Fibroblast of skin of back (primary cell): ENCODE measurements at regions not wholly inside any gene's neighbourhood (a gene's known extent, or its start where the extent isn't known, plus 50 kb on each side); places are given as distances from the start of the nearest gene placed in this dataset.
"Not testable (repeated sequence)": the region's sequence is repeated elsewhere in the genome, so short reads cannot be mapped to it uniquely, and the experiment has no call there.

Experiments used
- DNase-seq: peaks from one replicate; pipeline ENCODE4 v3.0.0-alpha.2; 2013

GRCh38 chr5:124617787-124618186 is 128.7 kb downstream of the ZNF608 start:
- DNase-seq: no peak

- no peak for DNase-seq
Measured at GRCh38 chr5:124614836-124615385, 131.5 kb downstream of the ZNF608 start.

GRCh38 chr5:124614105-124614504 is 132.3 kb downstream of the ZNF608 start:
- peak; percentile 56 for DNase-seq

- no peak for DNase-seq
Measured at GRCh38 chr5:124613273-124613953, 133.0 kb downstream of the ZNF608 start.

GRCh38 chr5:124612023-124612422 is 134.4 kb downstream of the ZNF608 start:
- no peak for DNase-seq

GRCh38 chr5:124611262-124611661 is 135.2 kb downstream of the ZNF608 start:
- not testable (repeated sequence) for DNase-seq

GRCh38 chr5:124609685-124610084 is 136.8 kb downstream of the ZNF608 start:
- not testable (repeated sequence) for DNase-seq

GRCh38 chr5:124606543-124606942 is 139.9 kb downstream of the ZNF608 start:
- DNase-seq: no peak

- DNase-seq: no peak
Measured at GRCh38 chr5:124606093-124606492, 140.3 kb downstream of the ZNF608 start.

- no peak for DNase-seq
Measured at GRCh38 chr5:124605541-124605940, 140.9 kb downstream of the ZNF608 start.

GRCh38 chr5:124604419-124604818 is 142.0 kb downstream of the ZNF608 start:
- DNase-seq: no peak

GRCh38 chr5:124602925-124603650 is 143.4 kb downstream of the ZNF608 start:
- DNase-seq: no peak

- peak; percentile 37 for DNase-seq
Measured at GRCh38 chr5:124599028-124599973, 147.1 kb downstream of the ZNF608 start.

GRCh38 chr5:124596595-124597421 is 149.6 kb downstream of the ZNF608 start:
- peak; percentile 83 for DNase-seq

GRCh38 chr5:124593952-124594351 is 152.5 kb downstream of the ZNF608 start:
- no peak for DNase-seq

- no peak for DNase-seq
Measured at GRCh38 chr5:124592891-124593290, 153.5 kb downstream of the ZNF608 start.

GRCh38 chr5:124591583-124591982 is 154.9 kb downstream of the ZNF608 start:
- no peak for DNase-seq

- DNase-seq: no peak
Measured at GRCh38 chr5:124590686-124591085, 155.8 kb downstream of the ZNF608 start.

- peak; percentile 19 for DNase-seq
Measured at GRCh38 chr5:124587280-124587679, 159.2 kb downstream of the ZNF608 start.

GRCh38 chr5:124584991-124585715 is 161.3 kb downstream of the ZNF608 start:
- no peak for DNase-seq
